Spleen (tissue), 7 donors: ENCODE measurements at regions not wholly inside any gene's neighbourhood (a gene's known extent, or its start where the extent isn't known, plus 50 kb on each side); places are given as distances from the start of the nearest gene placed in this dataset.

ENCODE experiments used
- POLR2A ChIP-seq, 3 donors: fragments of 450-650 bp; IDR thresholded peaks; one replicate each; pipeline ENCODE4 v1.5.1; 2017; ENCODE audit warnings: antibody characterized with exemption in 3 of 3, mild to moderate bottlenecking in 1 of 3
- POLR2AphosphoS5 ChIP-seq, 3 donors: sonication (generic); formaldehyde crosslinking; IDR thresholded peaks; one replicate each; pipeline ENCODE4 v1.5.1; 2017; ENCODE audit warnings: antibody characterized with exemption in 3 of 3
- TF ChIP-seq, protein P1 (sequence below), 11 experiments: fragments of 200-600 bp in 7 of 11; fragments of 450-650 bp in 4 of 11; sonication (generic) in 4 of 11; IDR thresholded peaks in 8 of 11; conservative IDR thresholded peaks in 3 of 11; 1 replicate in 7 of 11; 2 replicates in 4 of 11; pipeline versions ENCODE4 v1.4.0 to v1.8.0; 2016 to 2021; ENCODE audit warnings: antibody characterized with exemption in 11 of 11, inconsistent platforms in 4 of 11, mild to moderate bottlenecking in 1 of 11
- donor health status: DM: no; HTN: no; CAD: no; lungs with moderate emphysema.
- donor health status: DM: no; HTN: no; CAD: no.
- donor health status: DM: no; HTN: no; CAD: no.

DNA sequence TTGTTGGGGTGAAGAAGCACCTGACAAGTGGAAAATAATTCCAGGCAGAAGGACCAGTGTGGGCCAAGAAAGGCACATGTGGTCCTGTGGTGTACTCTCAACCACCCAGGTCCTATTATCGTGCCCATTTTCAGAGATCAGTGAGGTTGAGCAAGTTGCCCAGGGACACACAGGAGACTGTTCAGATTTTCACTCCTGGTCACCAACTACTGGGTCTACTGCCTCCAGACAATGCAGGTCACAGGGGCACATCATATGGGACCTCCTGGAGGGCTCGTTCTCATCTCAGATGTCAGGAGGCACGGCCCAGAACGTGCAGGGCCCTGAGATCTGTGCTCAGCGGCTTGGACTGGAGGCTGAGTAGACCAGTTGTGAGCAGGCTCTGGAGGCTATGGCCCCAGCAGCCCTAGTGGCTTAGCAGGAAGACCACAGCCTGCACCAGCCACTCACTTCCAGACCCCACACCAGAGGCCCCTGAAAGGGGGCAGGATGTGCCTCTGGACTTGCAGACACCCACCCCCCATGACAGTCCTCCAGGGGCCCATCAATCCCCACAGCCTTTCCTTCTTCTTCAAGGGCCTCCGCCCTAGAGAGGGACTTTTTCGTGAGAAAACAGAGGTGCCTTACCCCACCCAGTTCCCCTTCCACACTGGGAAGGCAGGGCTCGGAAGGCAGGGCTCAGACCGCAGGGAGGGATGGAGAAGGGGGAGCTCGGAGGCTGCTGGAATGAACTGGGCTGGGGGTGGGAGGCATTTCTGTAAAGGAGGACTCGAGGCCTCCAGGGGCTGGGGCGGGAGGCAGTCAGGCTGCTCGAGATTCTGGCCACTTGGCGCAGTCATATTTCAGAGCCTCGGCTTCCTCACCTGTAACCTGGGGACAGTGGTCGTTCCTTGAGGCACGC lies 82.7 kb upstream of the NEURL1B start:
- TF ChIP-seq, protein P1, sequence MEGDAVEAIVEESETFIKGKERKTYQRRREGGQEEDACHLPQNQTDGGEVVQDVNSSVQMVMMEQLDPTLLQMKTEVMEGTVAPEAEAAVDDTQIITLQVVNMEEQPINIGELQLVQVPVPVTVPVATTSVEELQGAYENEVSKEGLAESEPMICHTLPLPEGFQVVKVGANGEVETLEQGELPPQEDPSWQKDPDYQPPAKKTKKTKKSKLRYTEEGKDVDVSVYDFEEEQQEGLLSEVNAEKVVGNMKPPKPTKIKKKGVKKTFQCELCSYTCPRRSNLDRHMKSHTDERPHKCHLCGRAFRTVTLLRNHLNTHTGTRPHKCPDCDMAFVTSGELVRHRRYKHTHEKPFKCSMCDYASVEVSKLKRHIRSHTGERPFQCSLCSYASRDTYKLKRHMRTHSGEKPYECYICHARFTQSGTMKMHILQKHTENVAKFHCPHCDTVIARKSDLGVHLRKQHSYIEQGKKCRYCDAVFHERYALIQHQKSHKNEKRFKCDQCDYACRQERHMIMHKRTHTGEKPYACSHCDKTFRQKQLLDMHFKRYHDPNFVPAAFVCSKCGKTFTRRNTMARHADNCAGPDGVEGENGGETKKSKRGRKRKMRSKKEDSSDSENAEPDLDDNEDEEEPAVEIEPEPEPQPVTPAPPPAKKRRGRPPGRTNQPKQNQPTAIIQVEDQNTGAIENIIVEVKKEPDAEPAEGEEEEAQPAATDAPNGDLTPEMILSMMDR (IDR thresholded peaks at IDR 0.05 in 8 of 11, conservative IDR thresholded peaks at IDR 0.05 in 3 of 11): no peak
- TF ChIP-seq POLR2AphosphoS5 (IDR thresholded peaks at IDR 0.05) (no peak), POLR2A (IDR thresholded peaks at IDR 0.05) (no peak)
